Tibial artery (tissue), 4 donors: ENCODE measurements at regions not wholly inside any gene's neighbourhood (a gene's known extent, or its start where the extent isn't known, plus 50 kb on each side); places are given as distances from the start of the nearest gene placed in this dataset.

ENCODE experiments used
- DNase-seq, 2 donors: peaks; one replicate each; pipeline ENCODE4 v3.0.0-alpha.2; 2019
- H3K27ac ChIP-seq, 2 donors: fragments of 200-600 bp; sonication (generic) in 1 of 2; 1 replicate in 1 of 2; 2 replicates in 1 of 2; pipeline ENCODE4 v1.5.1; 2018 to 2019; ENCODE audit warnings: mild to moderate bottlenecking in 1 of 2
- H3K27me3 ChIP-seq, 2 donors: fragments of 200-600 bp; sonication (generic) in 1 of 2; one replicate each; pipeline versions ENCODE4 v1.5.1 to v1.6.0; 2016 to 2019
- H3K36me3 ChIP-seq, 3 donors: fragments of 200-600 bp; sonication (generic) in 2 of 3; one replicate each; pipeline ENCODE4 v1.5.1; 2016 to 2019; ENCODE audit warnings: mild to moderate bottlenecking in 2 of 3
- H3K4me1 ChIP-seq, 4 donors: fragments of 200-600 bp; sonication (generic) in 2 of 4; 1 replicate in 3 of 4; 2 replicates in 1 of 4; pipeline ENCODE4 v1.5.1; 2016 to 2019
- H3K4me3 ChIP-seq, 2 donors: fragments of 200-600 bp; sonication (generic) in 1 of 2; 1 replicate in 1 of 2; 2 replicates in 1 of 2; pipeline ENCODE4 v1.5.1; 2018 to 2019; ENCODE audit warnings: mild to moderate bottlenecking in 2 of 2
- H3K9me3 ChIP-seq, 3 donors: fragments of 200-600 bp; sonication (generic) in 1 of 3; one replicate each; pipeline ENCODE4 v1.5.1; 2016 to 2019
- intact Hi-C: fragments of 100-400 bp; cut with DNase I; formaldehyde crosslinking; loops from one replicate; pipeline ENCODE4 v1.15.0; 2023; ENCODE audit warnings: low total_unique reads
- TF ChIP-seq, protein P1 (sequence below), 2 experiments: fragments of 200-600 bp in 1 of 2; fragments of 450-650 bp in 1 of 2; IDR thresholded peaks; one replicate each; pipeline ENCODE4 v1.5.1; 2017 to 2019; ENCODE audit warnings: antibody characterized with exemption in 2 of 2, mild to moderate bottlenecking in 1 of 2, moderate library complexity in 1 of 2

DNA sequence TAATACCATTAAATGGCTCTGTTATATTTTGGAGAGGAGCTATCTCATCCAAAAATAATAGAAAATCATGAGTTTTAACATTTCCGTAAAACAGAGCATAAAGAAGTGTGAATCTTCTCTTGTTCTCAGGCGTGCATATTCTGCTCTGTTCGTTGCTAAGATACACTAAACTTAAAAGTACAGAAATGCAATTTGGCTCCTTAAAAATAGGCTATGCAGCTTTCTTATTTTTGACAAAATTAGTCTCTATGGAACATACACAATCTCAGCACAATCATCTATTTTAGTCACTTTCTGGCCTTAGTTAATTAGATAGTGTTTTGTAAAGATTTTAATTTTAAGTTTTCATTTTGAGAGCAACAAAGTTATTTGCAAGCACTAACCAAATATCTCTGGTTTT lies 79.0 kb upstream of the USP25 start:
- TF ChIP-seq, protein P1, sequence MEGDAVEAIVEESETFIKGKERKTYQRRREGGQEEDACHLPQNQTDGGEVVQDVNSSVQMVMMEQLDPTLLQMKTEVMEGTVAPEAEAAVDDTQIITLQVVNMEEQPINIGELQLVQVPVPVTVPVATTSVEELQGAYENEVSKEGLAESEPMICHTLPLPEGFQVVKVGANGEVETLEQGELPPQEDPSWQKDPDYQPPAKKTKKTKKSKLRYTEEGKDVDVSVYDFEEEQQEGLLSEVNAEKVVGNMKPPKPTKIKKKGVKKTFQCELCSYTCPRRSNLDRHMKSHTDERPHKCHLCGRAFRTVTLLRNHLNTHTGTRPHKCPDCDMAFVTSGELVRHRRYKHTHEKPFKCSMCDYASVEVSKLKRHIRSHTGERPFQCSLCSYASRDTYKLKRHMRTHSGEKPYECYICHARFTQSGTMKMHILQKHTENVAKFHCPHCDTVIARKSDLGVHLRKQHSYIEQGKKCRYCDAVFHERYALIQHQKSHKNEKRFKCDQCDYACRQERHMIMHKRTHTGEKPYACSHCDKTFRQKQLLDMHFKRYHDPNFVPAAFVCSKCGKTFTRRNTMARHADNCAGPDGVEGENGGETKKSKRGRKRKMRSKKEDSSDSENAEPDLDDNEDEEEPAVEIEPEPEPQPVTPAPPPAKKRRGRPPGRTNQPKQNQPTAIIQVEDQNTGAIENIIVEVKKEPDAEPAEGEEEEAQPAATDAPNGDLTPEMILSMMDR (IDR thresholded peaks at IDR 0.05), result no peak
- no peaks in the 10 kb centered on the region for H3K9me3 ChIP-seq
- no peak overlapping the region for H3K27ac ChIP-seq
- no peaks in the 10 kb centered on the region for H3K36me3 ChIP-seq
- no peak overlapping the region for H3K4me3 ChIP-seq
- intact Hi-C loops, result no loop called here
- DNase-seq, result no peak
- no peaks in the 10 kb centered on the region for H3K27me3 ChIP-seq
- no peaks in the 10 kb centered on the region for H3K4me1 ChIP-seq

DNA sequence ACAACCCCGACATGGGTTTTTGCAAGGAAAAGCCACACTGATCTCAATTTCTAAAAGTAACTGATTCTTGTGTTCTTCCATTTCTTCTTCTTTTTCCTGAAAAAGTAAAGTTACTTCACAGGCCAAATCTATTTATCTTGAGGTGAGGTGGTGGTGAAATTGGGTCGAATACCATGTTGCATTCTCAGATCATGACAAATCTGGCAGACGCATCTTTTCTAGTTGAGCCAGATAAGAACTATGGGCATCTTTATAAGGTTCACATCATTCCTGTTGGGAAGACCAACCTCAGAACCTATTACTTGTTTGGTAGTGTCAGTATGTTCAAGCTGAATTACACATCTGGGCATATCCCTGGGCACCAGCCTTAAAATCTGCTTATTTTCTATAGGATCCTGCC lies 78.6 kb upstream of the USP25 start:
- Histone ChIP-seq H3K9me3 (no peaks in the 10 kb centered on the region), H3K27me3 (no peaks in the 10 kb centered on the region), H3K36me3 (no peaks in the 10 kb centered on the region), H3K4me1 (no peaks in the 10 kb centered on the region), H3K4me3 (no peak overlapping the region), H3K27ac (no peak overlapping the region)
- TF ChIP-seq, protein P1 (IDR thresholded peaks at IDR 0.05), result no peak
- intact Hi-C loops, result no loop called here
- DNase-seq, result no peak

DNA sequence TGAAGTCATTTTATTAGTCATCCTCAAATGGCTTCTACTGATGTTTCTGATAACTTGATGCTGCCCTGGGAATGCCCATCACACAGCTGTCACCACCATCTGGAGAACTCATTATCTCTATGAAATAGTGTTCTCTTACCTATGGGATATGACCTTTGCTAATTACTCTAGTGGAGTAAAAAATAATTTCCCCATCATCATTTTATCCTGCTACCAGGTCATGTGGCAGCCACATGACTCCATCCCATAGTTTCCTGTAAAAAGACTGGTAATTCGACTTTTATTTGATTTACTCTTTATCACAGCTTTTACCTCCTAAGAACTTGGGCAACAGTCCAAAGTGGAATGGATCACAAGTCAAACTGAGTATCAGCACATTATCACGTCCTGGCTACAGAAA lies 76.1 kb upstream of the USP25 start:
- Histone ChIP-seq H3K4me1 (no peaks in the 10 kb centered on the region), H3K4me3 (no peak overlapping the region), H3K36me3 (no peaks in the 10 kb centered on the region), H3K9me3 (no peaks in the 10 kb centered on the region), H3K27me3 (no peaks in the 10 kb centered on the region), H3K27ac (no peak overlapping the region)
- intact Hi-C loops, result no loop called here
- no peak for DNase-seq
- TF ChIP-seq, protein P1 (IDR thresholded peaks at IDR 0.05), result no peak

DNA sequence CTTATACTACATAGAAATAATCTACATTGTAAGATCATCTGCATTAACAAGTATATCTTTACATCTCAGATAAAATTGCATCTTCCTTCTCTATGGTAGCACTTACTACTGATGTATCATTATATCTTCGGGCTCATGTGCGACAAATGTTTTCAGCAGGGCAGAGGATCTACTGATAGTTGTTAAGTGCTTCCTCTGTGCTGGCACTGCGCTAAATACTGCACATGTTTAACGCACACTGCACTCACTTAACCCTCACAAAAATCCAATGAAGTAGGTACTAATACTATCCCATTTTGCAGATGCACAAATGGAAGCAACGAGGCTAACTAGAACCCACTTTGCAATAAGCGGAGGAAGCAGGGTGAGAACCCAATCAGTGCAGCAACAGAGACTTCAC lies 75.6 kb upstream of the USP25 start:
- TF ChIP-seq, protein P1 (IDR thresholded peaks at IDR 0.05), result no peak
- no peaks in the 10 kb centered on the region for H3K36me3 ChIP-seq
- intact Hi-C loops, result no loop called here
- DNase-seq, result no peak
- no peak overlapping the region for H3K27ac ChIP-seq
- no peaks in the 10 kb centered on the region for H3K4me1 ChIP-seq
- no peaks in the 10 kb centered on the region for H3K9me3 ChIP-seq
- no peaks in the 10 kb centered on the region for H3K27me3 ChIP-seq
- H3K4me3 ChIP-seq, result no peak overlapping the region

DNA sequence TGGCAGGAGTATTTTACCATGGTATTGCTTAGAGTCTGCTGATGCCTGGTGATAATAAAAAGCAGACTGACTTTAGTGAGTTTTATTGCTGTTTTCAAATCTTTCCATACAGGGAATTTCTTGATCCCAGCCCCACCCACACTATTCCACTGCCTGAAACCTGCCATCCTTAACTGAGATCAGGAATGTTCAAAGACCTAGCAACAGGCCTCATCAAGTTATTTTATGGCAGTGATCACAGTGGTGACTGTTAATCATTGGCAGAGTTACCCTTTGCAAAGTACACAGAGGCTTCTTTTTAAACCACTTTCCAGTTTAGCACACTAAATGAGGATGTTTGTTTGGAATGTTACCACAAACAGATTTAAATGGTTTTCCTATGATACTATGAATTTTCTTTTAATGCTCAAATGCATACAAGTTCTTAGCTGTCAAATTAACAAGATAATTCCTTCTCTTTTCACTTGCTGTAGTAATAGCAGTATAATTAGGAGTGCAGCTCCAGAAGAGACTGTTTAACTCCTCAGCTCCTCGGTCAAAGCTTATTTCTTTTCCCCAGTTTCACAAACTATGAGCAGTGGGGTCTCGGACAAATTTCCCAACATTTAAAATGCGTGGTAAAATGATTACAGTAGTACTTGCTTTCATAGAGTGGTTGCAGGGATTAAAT lies 69.9 kb upstream of the USP25 start:
- TF ChIP-seq, protein P1 (IDR thresholded peaks at IDR 0.05), result no peak
- H3K4me3 ChIP-seq, result no peak overlapping the region
- H3K27ac ChIP-seq, result no peak overlapping the region
- intact Hi-C loops, result no loop called here
- no peaks in the 10 kb centered on the region for H3K36me3 ChIP-seq
- no peak for DNase-seq
- no peaks in the 10 kb centered on the region for H3K9me3 ChIP-seq
- H3K27me3 ChIP-seq, result no peaks in the 10 kb centered on the region
- H3K4me1 ChIP-seq, result no peaks in the 10 kb centered on the region

DNA sequence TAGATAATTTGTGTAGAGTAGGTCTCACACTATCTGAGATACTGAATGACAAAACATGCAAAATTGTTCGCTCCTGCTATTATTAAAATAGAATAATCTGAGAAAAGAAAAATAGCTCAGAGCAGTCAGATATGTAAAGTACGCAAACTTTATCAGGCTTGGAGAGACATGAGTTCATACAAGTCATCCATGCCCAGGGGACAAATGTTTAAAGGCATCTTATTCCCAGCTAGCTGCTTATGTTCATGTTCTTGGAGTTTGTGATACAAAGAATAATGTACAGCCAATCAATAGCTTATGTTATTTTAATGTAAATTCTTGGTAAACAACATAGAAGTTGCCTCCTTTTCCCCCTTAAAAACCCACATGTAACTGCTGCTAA lies 69.4 kb upstream of the USP25 start:
- H3K9me3 ChIP-seq, result no peaks in the 10 kb centered on the region
- H3K4me3 ChIP-seq, result no peak overlapping the region
- H3K27ac ChIP-seq, result no peak overlapping the region
- DNase-seq, result no peak
- TF ChIP-seq, protein P1 (IDR thresholded peaks at IDR 0.05), result no peak
- no peaks in the 10 kb centered on the region for H3K36me3 ChIP-seq
- no peaks in the 10 kb centered on the region for H3K4me1 ChIP-seq
- no peaks in the 10 kb centered on the region for H3K27me3 ChIP-seq
- intact Hi-C loops, result no loop called here
